ENCODE measurements at regions not wholly inside any gene's neighbourhood (a gene's known extent, or its start where the extent isn't known, plus 50 kb on each side); places are given as distances from the start of the nearest gene placed in this dataset.

DNA sequence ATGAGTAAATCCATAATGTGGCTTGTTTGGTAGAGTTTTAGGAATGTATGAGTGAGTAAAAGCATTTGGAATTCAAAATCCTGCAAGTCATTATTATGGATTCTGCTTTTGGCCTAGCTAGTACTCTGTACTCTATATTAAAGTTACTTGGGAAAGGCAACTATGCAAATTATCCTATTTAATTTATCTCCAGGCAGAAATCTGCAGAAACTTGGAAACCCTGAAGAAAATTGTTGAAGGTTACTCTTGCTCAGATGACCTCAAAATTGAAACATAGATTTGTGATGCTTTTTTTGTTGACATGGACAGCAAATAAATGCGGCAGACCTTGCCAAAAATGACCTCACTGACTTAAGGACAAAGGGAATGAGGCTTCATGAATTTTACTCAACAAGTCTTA lies 477.1 kb upstream of the EYS start:
- TF ChIP-seq POLR2A (IDR thresholded peaks at IDR 0.05; ENCODE audit: low read depth, low read length): no peak
- TF ChIP-seq POLR2AphosphoS5 (IDR thresholded peaks at IDR 0.05; ENCODE audit: low read depth, low read length): no peak
- no peak for TF ChIP-seq TAF1 (IDR thresholded peaks at IDR 0.05; ENCODE audit: low read depth, low read length)
- no peak for TF ChIP-seq SPI1 (IDR thresholded peaks at IDR 0.05; ENCODE audit: low read depth, low read length)
- TF ChIP-seq POU2F2 (IDR thresholded peaks at IDR 0.05; ENCODE audit: low read depth, low read length): no peak
- no peak for TF ChIP-seq PAX5 (IDR thresholded peaks at IDR 0.05; ENCODE audit: insufficient read depth, low read length, severe bottlenecking)

All from GM12891 (cell line).